HG02798 (cell line): ENCODE measurements at regions not wholly inside any gene's neighbourhood (a gene's known extent, or its start where the extent isn't known, plus 50 kb on each side); places are given as distances from the start of the nearest gene placed in this dataset.

Source experiments
- ATAC-seq: cut with Tn5 transposase; IDR thresholded peaks from one replicate; pipeline ENCODE4 v1.9.1; 2021; ENCODE audit warnings: mild to moderate bottlenecking; ENCODE audit not compliant: unreplicated experiment, poor library complexity

DNA sequence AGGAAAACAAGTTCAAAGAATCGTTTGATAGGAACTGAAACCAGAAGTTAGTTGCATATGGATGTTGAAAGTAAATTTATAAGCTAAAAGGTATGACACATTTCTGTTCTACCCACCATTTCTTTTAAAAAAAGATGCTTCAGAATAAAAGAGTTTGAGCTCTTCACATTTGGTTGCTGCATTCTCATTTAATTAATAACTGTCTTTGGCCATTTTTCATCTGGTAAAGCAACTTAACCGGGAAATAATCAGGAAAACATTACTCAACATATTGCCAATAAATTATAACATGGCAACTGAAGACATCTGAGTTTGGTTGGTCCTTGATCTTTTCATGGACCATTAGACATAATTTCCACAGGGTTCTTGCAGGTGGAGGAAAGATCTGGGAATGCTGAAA is 180.2 kb upstream of the TWIST2 start:
- ATAC-seq: no peak

GRCh38 chr2:238668426-238668825 is 179.5 kb upstream of the TWIST2 start:
- no peak for ATAC-seq

- no peak for ATAC-seq
Observed at GRCh38 chr2:238669046-238669445, 178.8 kb upstream of the TWIST2 start.

DNA sequence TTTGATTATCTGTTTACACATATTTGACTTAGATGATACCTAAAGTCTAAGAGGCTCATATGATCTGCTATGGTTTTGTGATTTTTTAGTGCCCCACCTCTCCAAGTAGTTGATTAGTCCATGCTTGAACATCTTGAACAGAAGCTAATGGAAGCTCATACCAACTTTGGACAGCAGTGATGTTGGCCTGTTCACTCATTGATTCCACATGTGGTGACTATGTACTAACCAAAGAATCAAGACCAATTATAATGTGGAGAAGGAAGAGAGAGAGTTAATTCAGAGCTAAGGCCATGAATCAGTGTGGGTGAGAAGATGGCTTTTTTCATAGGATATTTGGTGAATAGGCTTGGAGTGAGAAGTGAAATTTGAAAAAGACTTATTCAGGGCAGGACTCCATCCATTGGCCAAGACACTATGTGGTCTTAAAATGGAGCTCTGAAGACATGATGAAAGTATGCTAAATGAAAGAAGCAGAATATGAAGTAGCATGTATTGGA is 178.3 kb upstream of the TWIST2 start:
- ATAC-seq: no peak

DNA sequence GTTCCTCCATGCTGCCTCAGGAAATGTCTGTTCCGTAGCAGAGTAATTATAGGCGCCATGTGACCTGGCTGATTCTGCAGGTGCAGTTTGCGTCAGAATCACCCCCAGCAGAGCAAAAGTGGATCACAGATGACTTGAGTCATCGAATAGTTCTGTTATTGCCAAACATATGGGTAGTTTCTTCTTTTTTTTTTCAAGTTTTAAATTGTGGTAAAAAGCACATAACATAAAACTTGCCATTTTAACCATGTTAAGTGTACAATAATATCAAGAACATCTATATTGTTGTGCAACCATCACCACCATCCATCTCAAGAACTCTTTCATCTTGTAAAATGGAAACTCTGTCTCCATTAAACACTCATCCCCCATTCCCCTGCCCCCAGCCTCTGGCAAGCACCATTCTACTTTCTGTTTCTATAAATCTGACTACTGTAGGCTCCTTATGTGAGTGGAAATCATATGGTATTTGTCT is 177.7 kb upstream of the TWIST2 start:
- no peak for ATAC-seq

- no peak for ATAC-seq
Observed at GRCh38 chr2:238682536-238682935, 165.3 kb upstream of the TWIST2 start.

DNA sequence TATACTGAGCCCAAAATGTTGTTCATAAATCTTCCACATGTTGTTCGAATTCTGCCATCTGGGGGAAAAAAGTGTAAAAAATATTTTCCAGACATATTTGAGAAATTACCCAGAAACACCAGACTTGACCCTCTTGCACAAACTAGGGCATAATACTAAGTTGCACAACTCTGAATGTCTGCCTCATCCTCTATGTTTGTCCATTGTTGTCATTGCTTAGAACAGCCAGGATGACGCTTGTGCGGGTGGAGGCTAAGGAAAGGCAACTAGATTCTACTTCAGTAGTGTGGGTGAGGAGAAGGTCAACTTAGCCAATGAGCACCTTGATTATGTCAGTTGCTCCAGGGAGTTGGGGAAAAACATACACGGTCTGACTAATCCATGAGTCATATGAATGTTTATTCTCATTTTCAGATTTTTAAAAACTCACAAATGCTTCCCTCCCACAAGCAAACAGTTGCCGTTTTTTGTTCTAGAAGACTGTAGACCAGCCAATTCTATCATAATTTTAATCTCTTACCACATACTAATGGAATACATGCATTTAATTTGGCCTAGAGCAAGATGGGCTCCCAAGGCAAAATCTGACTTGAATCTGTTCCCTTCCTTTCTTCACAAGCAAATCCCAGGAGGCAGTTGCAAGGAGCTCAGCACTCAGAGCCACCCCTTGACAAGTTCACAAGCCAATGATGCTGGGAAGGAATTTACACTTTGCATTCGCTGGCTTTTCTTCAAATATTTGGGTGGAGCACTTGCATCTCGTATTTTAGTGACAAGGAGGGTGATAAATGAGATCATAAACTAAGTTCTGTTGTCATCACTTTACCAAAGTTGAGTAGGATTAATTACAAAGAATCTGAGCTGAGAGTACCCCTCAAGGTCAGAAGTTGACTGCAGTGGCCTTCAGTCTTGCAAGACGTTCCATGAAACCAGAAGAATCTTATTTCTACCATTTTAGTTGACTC is 163.2 kb upstream of the TWIST2 start:
- no peak for ATAC-seq

GRCh38 chr2:238685327-238685709 is 162.6 kb upstream of the TWIST2 start:
- ATAC-seq: no peak

- ATAC-seq: no peak
Observed at GRCh38 chr2:238685713-238686112, 162.2 kb upstream of the TWIST2 start.

DNA sequence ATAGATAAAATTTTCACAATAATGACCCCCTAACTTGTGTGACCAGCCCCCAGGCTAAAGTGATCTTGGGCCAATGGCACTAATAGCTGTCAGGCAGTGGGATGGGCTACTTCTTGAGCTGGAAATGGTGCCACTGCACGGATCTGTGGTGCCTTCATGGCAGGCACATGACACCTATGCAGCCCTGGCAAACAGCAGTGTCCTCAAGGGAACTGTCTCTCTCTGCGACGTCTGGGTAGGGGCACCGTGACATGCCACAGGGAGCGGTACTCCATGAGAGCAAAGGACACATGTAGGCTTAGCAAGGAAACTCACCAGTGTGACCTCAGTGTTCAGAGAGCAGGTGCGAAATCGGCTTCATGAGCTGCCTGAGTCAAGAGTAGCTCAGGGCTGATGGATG is 161.7 kb upstream of the TWIST2 start:
- no peak for ATAC-seq

GRCh38 chr2:238688193-238689153 is 159.4 kb upstream of the TWIST2 start:
- ATAC-seq: no peak

DNA sequence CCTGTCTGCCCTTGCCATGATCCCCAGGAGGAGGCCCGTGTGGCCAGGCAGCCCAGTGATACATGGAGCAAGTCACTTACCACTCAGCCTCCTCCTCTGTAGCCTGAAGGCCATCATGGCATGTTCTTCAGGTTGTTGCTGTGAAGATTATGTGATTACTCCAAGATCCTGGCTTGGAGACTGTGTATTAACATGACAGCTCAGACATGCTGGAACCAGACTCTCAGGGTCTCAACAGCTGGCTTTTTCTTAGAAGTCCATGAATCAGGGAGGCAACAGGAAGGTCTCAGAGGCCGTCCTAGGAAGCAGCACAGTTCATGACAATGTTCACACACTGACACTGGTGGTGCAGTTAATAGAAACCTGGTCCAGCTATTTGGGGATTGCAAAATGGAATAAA is 158.6 kb upstream of the TWIST2 start:
- ATAC-seq: no peak

DNA sequence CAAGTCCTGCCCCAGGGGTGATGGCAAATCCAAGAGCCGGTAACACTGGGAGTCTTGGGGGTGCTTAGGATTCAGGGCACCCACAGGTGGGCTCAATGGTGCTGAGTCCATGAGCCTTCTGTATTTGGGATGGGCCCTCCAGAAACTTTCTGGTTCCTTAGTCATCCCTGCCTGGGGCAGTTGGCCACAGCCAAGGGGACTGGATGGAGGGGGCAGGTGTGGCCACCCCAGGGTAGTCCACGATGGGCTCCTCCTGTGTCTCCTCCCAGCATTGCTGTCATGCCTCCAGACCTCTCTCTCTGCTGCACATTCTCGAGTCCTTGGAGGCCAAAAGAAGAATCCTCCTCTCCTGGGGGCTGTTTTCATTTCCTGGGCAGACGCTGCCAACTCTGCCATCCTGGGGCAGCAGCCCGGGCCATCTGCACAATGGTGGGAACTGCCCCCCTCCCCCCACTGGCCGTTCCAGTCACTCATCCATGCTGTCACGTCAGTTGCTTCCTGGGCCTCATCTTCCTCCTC is 158.0 kb upstream of the TWIST2 start:
- ATAC-seq: no peak

GRCh38 chr2:238690511-238690910 is 157.4 kb upstream of the TWIST2 start:
- ATAC-seq: no peak

GRCh38 chr2:238691596-238692491 is 156.0 kb upstream of the TWIST2 start:
- no peak for ATAC-seq

DNA sequence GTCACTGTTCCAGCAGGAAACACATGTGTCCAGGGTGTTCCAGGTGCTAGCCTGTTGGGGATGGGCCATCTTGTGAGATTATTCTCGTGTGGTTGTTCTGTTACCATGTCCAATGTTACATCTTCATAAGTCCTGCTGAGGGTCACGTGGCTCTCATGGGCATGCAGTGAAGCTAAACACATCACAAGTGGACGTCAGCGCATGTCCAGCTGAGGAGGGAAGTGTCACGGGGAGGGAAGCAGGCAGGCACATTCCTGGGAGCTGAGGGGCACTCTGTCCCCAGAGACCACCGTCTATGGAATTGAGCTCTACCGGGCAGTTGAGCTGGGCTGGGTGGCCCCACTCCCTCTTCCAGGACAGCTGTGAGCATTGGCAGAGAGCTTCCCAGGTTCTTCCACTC is 155.3 kb upstream of the TWIST2 start:
- ATAC-seq: no peak

DNA sequence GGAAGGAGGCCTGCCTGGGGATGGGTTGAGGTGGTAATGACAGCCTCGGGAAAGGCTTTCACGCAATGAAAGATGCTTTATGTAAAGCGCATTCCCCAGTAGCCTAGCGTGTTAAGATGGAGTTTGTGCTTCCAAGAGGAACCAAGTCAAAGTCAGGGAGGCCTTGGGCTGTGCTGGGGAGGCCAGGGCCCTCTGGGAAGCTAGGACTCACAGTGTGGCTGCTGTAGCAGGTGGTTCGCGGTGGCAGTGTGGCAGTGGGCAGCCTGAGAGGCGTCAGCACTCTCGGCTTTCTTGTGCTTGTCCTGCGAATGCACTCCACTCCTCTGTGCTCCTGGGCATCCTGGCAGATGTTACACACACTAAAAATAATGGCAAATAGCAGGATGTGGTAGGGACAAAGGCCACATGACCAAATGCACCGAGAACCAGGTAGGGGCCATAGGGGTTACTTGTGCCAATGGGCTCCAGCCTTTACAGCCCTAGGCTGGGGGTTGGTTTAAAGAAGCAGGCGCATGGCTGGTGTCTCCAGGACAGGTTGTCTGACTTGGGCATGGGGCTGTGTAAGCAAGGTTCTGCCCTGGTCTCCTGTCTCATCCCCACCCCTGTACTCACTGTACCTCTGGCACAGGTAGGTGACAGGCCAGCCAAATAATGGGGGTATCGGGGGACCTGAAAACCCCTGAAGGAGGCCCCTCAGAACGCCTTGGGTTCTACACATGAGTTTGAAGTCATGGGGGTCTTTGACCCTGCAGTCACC is 154.4 kb upstream of the TWIST2 start:
- no peak for ATAC-seq

- no peak for ATAC-seq
Observed at GRCh38 chr2:238694136-238694755, 153.6 kb upstream of the TWIST2 start.
